HEK293 (cell line): ENCODE measurements at regions not wholly inside any gene's neighbourhood (a gene's known extent, or its start where the extent isn't known, plus 50 kb on each side); places are given as distances from the start of the nearest gene placed in this dataset.
"Not testable (repeated sequence)": the region's sequence is repeated elsewhere in the genome, so short reads cannot be mapped to it uniquely, and the experiment has no call there.

Experiments used
- CTCF ChIA-PET: fragments of 350-600 bp; formaldehyde crosslinking; extraction: SDS; loops from one replicate; lab custom pipeline; 2021; ENCODE audit warnings: antibody characterized with exemption; lab: Yijun Ruan, JAX
- POLR2A ChIA-PET: fragments of 300-600 bp; formaldehyde crosslinking; extraction: SDS; loops from one replicate; lab custom pipeline; 2020; ENCODE audit warnings: antibody characterized with exemption, inconsistent platforms; lab: Yijun Ruan, JAX
- H3K27ac ChIP-seq: fragments of 200-500 bp; sonication (Bioruptor generic); 2 replicates; pipeline ENCODE4 v1.5.1; 2014; ENCODE audit warnings: low read depth, low read length, control low read depth, inconsistent platforms; ENCODE audit errors: extremely low read depth
- H3K36me3 ChIP-seq, 2 experiments: fragments of 200-500 bp in 1 of 2; sonication (Bioruptor generic) in 1 of 2; 1 replicate in 1 of 2; 2 replicates in 1 of 2; pipeline ENCODE4 v1.5.1; 2014 to 2017; ENCODE audit warnings: inconsistent platforms in 2 of 2, low read length in 2 of 2; ENCODE audit not compliant: control insufficient read depth in 2 of 2, insufficient read depth in 1 of 2
- H3K4me1 ChIP-seq: fragments of 200-500 bp; sonication (Bioruptor generic); 2 replicates; pipeline ENCODE4 v1.5.1; 2014; ENCODE audit warnings: mild to moderate bottlenecking, low read length, inconsistent platforms; ENCODE audit not compliant: control insufficient read depth, insufficient read depth
- H3K4me3 ChIP-seq: 2 replicates; pipeline ENCODE4 v1.5.1; 2011; ENCODE audit warnings: low read depth, mild to moderate bottlenecking, control low read depth, low read length, moderate library complexity
- H3K9me3 ChIP-seq: fragments of 200-500 bp; sonication (Bioruptor generic); 2 replicates; pipeline ENCODE4 v1.5.1; 2014; ENCODE audit warnings: low read depth, low read length, inconsistent platforms; ENCODE audit not compliant: control insufficient read depth, insufficient read depth
- OVOL3 ChIP-seq: fragments of 450-650 bp; formaldehyde crosslinking; IDR thresholded peaks from 2 replicates; pipeline ENCODE4 v1.5.1; 2016; ENCODE audit warnings: missing biosample characterization, missing genetic modification characterization
- WT1 ChIP-seq: fragments of 450-650 bp; formaldehyde crosslinking; IDR thresholded peaks from 2 replicates; pipeline ENCODE4 v1.5.1; 2016; ENCODE audit warnings: missing biosample characterization, missing genetic modification characterization
- ZNF175 ChIP-seq: fragments of 450-650 bp; formaldehyde crosslinking; IDR thresholded peaks from 2 replicates; pipeline ENCODE4 v1.5.1; 2016; ENCODE audit warnings: missing biosample characterization, missing genetic modification characterization
- ZNF184 ChIP-seq: fragments of 450-650 bp; IDR thresholded peaks from 2 replicates; pipeline ENCODE4 v1.5.1; 2018; ENCODE audit warnings: missing biosample characterization, mild to moderate bottlenecking, missing genetic modification characterization
- ZNF248 ChIP-seq: fragments of 450-650 bp; formaldehyde crosslinking; IDR thresholded peaks from 2 replicates; pipeline ENCODE4 v1.5.1; 2017; ENCODE audit warnings: missing biosample characterization, missing genetic modification characterization
- ZNF292 ChIP-seq: fragments of 450-650 bp; formaldehyde crosslinking; IDR thresholded peaks from 2 replicates; pipeline ENCODE4 v1.5.1; 2016; ENCODE audit warnings: low read depth, missing biosample characterization, missing genetic modification characterization, borderline replicate concordance
- ZNF561 ChIP-seq: fragments of 450-650 bp; IDR thresholded peaks from 2 replicates; pipeline ENCODE4 v1.5.1; 2018; ENCODE audit warnings: missing biosample characterization, missing genetic modification characterization, borderline replicate concordance
- ZNF600 ChIP-seq: fragments of 450-650 bp; formaldehyde crosslinking; IDR thresholded peaks from 2 replicates; pipeline ENCODE4 v1.5.1; 2016; ENCODE audit warnings: missing biosample characterization, missing genetic modification characterization
- TF ChIP-seq, protein P1 (sequence below): fragments of 450-650 bp; formaldehyde crosslinking; IDR thresholded peaks from 2 replicates; pipeline ENCODE4 v1.5.1; 2016; ENCODE audit warnings: missing biosample characterization, missing genetic modification characterization, low read depth
- TF ChIP-seq, protein P2 (sequence below): fragments of 450-650 bp; formaldehyde crosslinking; IDR thresholded peaks from 2 replicates; pipeline ENCODE4 v1.5.1; 2017; ENCODE audit warnings: missing biosample characterization, missing genetic modification characterization
- TF ChIP-seq, protein P3 (sequence below): fragments of 450-650 bp; formaldehyde crosslinking; IDR thresholded peaks from 2 replicates; pipeline ENCODE4 v1.5.1; 2016; ENCODE audit warnings: missing biosample characterization, missing genetic modification characterization
- TF ChIP-seq, protein P4 (sequence below): fragments of 450-650 bp; formaldehyde crosslinking; IDR thresholded peaks from 2 replicates; pipeline ENCODE4 v1.5.1; 2016; ENCODE audit warnings: missing biosample characterization, missing genetic modification characterization

DNA sequence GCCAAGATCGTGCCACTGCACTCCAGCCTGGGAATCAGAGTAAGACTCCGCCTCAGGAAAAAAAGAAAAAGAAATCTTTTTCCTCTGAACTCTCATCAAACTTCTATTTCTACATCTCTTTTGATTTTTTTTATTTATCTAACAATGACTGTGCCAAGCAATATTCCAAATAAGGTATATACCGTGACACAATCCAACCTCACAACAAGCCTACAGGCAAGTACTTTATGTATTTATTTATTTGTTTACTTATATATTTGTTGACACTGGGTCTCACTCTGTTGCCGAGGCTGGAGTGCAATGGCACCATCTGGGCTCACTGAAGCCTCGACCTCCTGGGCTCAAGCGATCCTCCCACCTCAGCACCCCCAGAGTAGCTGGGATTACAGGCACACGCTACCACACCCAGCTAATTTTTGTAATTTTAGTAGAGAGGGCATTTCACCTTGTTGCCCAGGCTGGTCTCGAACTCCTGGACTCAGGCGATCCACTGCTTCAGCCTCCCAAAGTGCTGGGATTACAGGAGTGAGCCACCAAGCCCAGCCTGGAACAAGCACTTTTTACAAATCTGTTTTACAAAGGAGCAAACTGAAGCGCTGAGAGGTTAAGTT, 94.9 kb upstream of the CHD2 start (continued):
- TF ChIP-seq, protein P1, sequence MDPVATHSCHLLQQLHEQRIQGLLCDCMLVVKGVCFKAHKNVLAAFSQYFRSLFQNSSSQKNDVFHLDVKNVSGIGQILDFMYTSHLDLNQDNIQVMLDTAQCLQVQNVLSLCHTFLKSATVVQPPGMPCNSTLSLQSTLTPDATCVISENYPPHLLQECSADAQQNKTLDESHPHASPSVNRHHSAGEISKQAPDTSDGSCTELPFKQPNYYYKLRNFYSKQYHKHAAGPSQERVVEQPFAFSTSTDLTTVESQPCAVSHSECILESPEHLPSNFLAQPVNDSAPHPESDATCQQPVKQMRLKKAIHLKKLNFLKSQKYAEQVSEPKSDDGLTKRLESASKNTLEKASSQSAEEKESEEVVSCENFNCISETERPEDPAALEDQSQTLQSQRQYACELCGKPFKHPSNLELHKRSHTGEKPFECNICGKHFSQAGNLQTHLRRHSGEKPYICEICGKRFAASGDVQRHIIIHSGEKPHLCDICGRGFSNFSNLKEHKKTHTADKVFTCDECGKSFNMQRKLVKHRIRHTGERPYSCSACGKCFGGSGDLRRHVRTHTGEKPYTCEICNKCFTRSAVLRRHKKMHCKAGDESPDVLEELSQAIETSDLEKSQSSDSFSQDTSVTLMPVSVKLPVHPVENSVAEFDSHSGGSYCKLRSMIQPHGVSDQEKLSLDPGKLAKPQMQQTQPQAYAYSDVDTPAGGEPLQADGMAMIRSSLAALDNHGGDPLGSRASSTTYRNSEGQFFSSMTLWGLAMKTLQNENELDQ (tag by site-specific recombination), result no peak
- TF ChIP-seq ZNF184 (tag by site-specific recombination) (no peak), ZNF561 (tag by site-specific recombination) (no peak), ZNF248 (tag by site-specific recombination) (no peak), ZNF175 (tag by site-specific recombination) (no peak), OVOL3 (tag by site-specific recombination) (no peak)
- TF ChIP-seq, protein P2, sequence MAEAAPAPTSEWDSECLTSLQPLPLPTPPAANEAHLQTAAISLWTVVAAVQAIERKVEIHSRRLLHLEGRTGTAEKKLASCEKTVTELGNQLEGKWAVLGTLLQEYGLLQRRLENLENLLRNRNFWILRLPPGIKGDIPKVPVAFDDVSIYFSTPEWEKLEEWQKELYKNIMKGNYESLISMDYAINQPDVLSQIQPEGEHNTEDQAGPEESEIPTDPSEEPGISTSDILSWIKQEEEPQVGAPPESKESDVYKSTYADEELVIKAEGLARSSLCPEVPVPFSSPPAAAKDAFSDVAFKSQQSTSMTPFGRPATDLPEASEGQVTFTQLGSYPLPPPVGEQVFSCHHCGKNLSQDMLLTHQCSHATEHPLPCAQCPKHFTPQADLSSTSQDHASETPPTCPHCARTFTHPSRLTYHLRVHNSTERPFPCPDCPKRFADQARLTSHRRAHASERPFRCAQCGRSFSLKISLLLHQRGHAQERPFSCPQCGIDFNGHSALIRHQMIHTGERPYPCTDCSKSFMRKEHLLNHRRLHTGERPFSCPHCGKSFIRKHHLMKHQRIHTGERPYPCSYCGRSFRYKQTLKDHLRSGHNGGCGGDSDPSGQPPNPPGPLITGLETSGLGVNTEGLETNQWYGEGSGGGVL (tag by site-specific recombination), result no peak
- TF ChIP-seq, protein P3, sequence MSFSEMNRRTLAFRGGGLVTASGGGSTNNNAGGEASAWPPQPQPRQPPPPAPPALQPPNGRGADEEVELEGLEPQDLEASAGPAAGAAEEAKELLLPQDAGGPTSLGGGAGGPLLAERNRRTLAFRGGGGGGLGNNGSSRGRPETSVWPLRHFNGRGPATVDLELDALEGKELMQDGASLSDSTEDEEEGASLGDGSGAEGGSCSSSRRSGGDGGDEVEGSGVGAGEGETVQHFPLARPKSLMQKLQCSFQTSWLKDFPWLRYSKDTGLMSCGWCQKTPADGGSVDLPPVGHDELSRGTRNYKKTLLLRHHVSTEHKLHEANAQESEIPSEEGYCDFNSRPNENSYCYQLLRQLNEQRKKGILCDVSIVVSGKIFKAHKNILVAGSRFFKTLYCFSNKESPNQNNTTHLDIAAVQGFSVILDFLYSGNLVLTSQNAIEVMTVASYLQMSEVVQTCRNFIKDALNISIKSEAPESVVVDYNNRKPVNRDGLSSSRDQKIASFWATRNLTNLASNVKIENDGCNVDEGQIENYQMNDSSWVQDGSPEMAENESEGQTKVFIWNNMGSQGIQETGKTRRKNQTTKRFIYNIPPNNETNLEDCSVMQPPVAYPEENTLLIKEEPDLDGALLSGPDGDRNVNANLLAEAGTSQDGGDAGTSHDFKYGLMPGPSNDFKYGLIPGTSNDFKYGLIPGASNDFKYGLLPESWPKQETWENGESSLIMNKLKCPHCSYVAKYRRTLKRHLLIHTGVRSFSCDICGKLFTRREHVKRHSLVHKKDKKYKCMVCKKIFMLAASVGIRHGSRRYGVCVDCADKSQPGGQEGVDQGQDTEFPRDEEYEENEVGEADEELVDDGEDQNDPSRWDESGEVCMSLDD (tag by site-specific recombination), result no peak

DNA sequence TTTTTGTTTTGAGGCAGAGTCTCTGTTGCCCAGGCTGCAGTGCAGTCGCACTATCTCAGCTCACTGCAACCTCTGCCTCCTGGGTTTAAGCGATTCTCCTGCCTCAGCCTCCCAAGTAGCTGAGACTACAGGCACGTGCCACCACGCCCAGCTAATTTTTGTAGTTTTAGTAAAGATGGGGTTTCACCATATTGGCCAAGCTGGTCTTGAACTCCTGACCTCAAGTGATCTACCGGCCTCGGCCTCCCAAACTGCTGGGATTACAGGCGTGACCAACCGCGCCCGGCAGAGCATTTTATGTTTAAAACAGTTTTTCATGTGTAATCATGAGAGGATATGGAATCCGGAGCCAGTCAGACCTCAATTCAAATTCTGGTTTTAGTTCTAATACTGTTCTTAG, 94.0 kb upstream of the CHD2 start:
- CTCF ChIA-PET, result interaction anchor here (0.8 to 1.2 kb wide), 4 partner anchors 9 to 199 kb away, joined by 3 to 8 read pairs (median 4); no protein-coding TSS in a partner anchor
- H3K9me3 ChIP-seq, H3K27ac ChIP-seq, H3K4me3 ChIP-seq, H3K36me3 ChIP-seq: not testable (repeated sequence)
- TF ChIP-seq ZNF600 (tag by site-specific recombination), result 0 out of 2 replicates have a peak, but pooled peaks have one; percentile 10
- peaks cover 15% of the 10 kb centered on the region for H3K4me1 ChIP-seq
- POLR2A ChIA-PET, result interaction anchor here (0.9 to 3.2 kb wide), 2 partner anchors 76 to 93 kb away, joined by 3 to 34 read pairs; no protein-coding TSS in a partner anchor

DNA sequence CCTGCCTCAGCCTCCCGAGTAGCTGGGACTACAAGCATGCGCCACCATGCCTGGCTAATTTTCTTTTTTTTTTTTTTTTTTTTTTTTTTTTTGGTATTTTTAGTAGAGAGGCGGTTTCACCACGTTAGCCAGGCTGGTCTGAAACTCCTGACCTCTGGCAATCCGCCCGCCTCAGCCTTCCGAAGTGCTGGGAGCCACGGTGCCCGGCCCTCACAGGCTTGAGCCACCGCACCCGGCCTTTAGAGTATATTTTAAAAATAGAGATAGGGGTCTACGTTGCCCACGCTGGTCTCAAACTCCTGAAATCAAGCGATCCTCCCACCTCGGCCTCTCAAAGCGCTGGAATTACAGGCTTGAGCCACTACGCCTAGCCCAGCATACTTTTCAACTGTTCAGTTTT, 93.4 kb upstream of the CHD2 start:
- Histone ChIP-seq H3K27ac (no peak overlapping the region), H3K36me3 (no peaks in the 10 kb centered on the region), H3K4me3 (no peak overlapping the region), H3K4me1 (peaks cover 21% of the 10 kb centered on the region), H3K9me3 (no peaks in the 10 kb centered on the region)
- CTCF ChIA-PET, result interaction anchor here (0.6 kb wide), 1 partner anchor 618 kb away, joined by 3 read pairs; no protein-coding TSS in a partner anchor
- TF ChIP-seq ZNF292, result no peak
- TF ChIP-seq WT1, result no peak
- TF ChIP-seq, protein P4, sequence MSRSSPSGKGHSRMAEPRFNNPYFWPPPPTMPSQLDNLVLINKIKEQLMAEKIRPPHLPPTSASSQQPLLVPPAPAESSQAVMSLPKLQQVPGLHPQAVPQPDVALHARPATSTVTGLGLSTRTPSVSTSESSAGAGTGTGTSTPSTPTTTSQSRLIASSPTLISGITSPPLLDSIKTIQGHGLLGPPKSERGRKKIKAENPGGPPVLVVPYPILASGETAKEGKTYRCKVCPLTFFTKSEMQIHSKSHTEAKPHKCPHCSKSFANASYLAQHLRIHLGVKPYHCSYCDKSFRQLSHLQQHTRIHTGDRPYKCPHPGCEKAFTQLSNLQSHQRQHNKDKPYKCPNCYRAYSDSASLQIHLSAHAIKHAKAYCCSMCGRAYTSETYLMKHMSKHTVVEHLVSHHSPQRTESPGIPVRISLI, result peak; percentile 5; the same call in 1 of the 2 replicates
- POLR2A ChIA-PET, result no interaction called here
